ENCODE measurements at regions not wholly inside any gene's neighbourhood (a gene's known extent, or its start where the extent isn't known, plus 50 kb on each side); places are given as distances from the start of the nearest gene placed in this dataset.

DNA sequence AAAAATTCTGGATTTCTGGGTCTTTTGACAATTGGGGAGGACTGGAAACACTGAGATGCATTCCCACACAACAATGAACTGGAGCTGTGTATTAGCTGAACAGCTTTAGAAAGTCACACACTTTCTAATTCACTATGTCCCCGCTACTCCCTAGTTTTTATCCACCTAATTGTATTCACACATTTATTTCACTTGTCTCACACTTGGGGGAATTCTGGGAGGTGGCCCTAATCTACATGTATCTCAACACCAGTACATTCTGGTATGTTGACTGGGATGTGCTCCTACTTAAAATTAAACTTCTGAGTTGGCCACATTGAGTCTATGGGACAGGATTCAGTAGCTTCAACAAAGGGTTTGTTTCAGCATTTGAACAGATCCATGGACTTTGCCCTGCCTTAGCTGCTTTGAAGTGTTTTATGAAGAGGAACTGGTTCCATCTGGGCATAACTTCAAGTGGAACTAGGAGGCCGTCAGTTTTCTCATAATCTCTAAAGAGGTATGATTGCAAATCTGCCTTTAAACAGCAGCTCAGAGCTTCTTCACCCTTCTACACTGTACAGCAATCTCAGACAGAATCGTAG is 106.5 kb upstream of the CMC1 start:
- H3K36me3 ChIP-seq: no peaks in the 10 kb centered on the region
- TF ChIP-seq POLR2A (IDR thresholded peaks at IDR 0.05): no peak
- TF ChIP-seq, protein P1, sequence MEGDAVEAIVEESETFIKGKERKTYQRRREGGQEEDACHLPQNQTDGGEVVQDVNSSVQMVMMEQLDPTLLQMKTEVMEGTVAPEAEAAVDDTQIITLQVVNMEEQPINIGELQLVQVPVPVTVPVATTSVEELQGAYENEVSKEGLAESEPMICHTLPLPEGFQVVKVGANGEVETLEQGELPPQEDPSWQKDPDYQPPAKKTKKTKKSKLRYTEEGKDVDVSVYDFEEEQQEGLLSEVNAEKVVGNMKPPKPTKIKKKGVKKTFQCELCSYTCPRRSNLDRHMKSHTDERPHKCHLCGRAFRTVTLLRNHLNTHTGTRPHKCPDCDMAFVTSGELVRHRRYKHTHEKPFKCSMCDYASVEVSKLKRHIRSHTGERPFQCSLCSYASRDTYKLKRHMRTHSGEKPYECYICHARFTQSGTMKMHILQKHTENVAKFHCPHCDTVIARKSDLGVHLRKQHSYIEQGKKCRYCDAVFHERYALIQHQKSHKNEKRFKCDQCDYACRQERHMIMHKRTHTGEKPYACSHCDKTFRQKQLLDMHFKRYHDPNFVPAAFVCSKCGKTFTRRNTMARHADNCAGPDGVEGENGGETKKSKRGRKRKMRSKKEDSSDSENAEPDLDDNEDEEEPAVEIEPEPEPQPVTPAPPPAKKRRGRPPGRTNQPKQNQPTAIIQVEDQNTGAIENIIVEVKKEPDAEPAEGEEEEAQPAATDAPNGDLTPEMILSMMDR (IDR thresholded peaks at IDR 0.05): no peak
- H3K27me3 ChIP-seq: no peaks in the 10 kb centered on the region
- H3K4me1 ChIP-seq: no peaks in the 10 kb centered on the region
- intact Hi-C loops (cut with DNase I; ENCODE audit: low total_unique reads): no loop called here
- no peaks in the 10 kb centered on the region for H3K9me3 ChIP-seq
- DNase-seq: no peak
- no peak overlapping the region for H3K4me3 ChIP-seq
- H3K27ac ChIP-seq: no peak overlapping the region

DNA sequence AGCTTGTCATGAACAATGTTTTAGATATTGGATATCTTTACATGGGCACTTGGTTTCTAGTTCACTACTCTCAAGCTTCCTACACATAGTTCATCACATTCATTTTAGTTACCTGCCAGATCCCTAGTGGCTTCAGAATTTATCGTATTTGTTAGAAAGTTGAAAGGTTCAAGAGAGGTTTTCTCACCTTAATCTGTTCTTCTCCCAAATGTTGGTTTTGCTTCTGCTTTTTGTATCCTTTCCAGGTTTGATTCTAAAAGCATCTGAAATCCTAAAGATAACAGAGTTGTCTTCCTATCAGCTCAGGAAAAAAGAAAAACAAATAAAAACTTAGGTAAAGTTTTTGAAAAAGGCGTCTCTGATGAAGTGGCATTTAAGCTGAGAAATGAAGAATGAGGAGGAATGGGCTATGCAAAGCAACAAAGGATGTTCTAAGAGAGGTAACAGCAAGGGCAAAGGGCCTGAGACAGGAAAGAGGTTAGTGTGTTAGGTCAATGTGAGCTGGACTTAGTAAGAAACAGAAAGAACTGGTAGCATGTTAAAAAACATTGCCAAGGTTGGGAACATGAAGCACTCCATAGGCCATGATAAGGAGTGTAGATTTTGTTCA is 104.7 kb upstream of the CMC1 start:
- Histone ChIP-seq H3K36me3 (no peaks in the 10 kb centered on the region), H3K4me3 (no peak overlapping the region), H3K27ac (no peak overlapping the region), H3K9me3 (no peaks in the 10 kb centered on the region), H3K4me1 (no peaks in the 10 kb centered on the region), H3K27me3 (no peaks in the 10 kb centered on the region)
- TF ChIP-seq POLR2A (IDR thresholded peaks at IDR 0.05): no peak
- TF ChIP-seq, protein P1 (IDR thresholded peaks at IDR 0.05): no peak
- DNase-seq: no peak
- intact Hi-C loops (cut with DNase I; ENCODE audit: low total_unique reads): no loop called here

DNA sequence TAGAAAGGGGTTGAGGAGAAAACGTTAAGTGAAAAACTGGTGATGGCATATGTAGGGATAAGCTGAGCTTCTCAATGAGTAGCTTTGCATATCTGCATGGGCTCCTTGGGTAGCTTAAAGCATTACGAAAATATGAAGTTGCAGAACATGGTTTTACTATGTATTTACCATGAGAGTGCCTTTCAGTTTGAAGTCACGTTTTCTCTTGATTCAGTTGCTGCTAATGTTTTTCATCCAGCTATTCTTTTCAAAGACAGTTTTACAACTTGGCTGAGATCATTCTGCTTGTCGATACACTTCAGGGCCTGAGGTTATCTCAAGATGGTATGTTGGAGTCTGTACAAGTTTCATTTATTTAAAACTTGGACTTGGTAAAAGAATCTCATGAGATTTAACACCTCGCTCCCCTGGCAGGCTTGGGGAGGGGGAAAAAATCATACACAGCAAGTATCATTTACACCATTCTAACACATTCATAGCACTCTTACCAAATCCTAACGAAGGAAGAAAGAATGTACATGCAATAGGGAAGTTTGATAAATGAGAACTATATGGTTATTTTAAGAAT is 103.3 kb upstream of the CMC1 start:
- no peaks in the 10 kb centered on the region for H3K4me1 ChIP-seq
- H3K4me3 ChIP-seq: no peak overlapping the region
- no peaks in the 10 kb centered on the region for H3K9me3 ChIP-seq
- no peaks in the 10 kb centered on the region for H3K27me3 ChIP-seq
- no peak for DNase-seq
- H3K27ac ChIP-seq: no peak overlapping the region
- intact Hi-C loops (cut with DNase I; ENCODE audit: low total_unique reads): no loop called here
- no peak for TF ChIP-seq POLR2A (IDR thresholded peaks at IDR 0.05)
- TF ChIP-seq, protein P1 (IDR thresholded peaks at IDR 0.05): no peak
- no peaks in the 10 kb centered on the region for H3K36me3 ChIP-seq

DNA sequence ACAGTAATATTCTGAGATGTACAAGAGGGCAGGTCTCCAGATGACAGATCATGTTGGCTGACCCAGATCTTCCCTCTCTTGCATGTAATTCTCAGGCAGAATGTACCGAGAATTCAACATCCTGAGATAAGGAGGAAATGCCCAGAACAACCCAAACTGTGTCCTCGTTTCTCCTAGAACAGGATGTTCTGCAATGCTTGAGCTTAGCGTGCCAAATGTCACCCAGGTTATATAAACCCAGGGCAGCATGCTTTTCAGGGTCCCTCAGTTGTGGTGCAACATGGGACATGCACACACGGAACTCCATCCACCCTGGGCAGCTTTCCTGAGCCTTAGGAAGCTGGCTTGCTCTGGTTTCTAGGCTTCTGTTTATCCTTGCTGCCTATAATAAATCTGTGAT is 102.1 kb upstream of the CMC1 start:
- TF ChIP-seq POLR2A (IDR thresholded peaks at IDR 0.05): no peak
- TF ChIP-seq, protein P1 (IDR thresholded peaks at IDR 0.05): no peak
- H3K9me3 ChIP-seq: no peaks in the 10 kb centered on the region
- intact Hi-C loops (cut with DNase I; ENCODE audit: low total_unique reads): no loop called here
- H3K27ac ChIP-seq: no peak overlapping the region
- peak; percentile 13 to 15 for DNase-seq
- no peaks in the 10 kb centered on the region for H3K36me3 ChIP-seq
- no peaks in the 10 kb centered on the region for H3K4me1 ChIP-seq
- no peaks in the 10 kb centered on the region for H3K27me3 ChIP-seq
- no peak overlapping the region for H3K4me3 ChIP-seq

DNA sequence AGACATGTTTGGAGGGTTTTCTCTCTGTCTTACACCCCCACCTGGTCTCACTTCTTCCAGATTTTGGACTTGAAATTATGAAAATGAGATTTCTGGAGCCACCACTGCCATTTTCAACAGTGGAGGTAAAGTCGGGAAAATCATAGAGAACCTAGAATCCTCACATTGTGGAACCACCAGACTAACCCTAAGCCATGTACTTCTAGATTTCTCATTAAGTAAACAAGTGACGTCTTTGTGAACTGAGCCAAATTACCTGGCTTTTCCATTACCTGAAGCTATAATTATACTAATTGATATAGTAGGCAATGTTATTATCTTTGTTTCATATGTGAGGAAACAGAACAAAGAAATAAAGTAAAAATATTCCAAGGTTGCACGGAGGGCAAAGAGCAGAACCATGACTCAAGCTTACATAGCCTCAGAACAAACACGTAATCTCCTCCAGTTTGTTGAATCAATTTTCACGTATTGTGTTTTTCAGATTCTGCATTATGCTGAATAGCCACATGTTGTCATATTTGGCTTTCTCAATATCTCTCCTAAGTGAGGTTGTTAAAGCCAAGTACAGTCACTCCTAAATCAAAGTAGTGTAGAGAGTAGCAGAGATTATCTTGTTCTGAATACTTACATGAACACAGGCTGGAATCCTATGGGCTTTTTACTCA is 101.3 kb upstream of the CMC1 start:
- TF ChIP-seq POLR2A (IDR thresholded peaks at IDR 0.05): no peak
- Histone ChIP-seq H3K4me1 (no peaks in the 10 kb centered on the region), H3K9me3 (no peaks in the 10 kb centered on the region), H3K36me3 (no peaks in the 10 kb centered on the region), H3K27me3 (no peaks in the 10 kb centered on the region), H3K27ac (no peak overlapping the region), H3K4me3 (no peak overlapping the region)
- intact Hi-C loops (cut with DNase I; ENCODE audit: low total_unique reads): no loop called here
- no peak for DNase-seq

All from uterus (tissue), 3 donors.